ENCODE measurements at regions not wholly inside any gene's neighbourhood (a gene's known extent, or its start where the extent isn't known, plus 50 kb on each side); places are given as distances from the start of the nearest gene placed in this dataset.

DNA sequence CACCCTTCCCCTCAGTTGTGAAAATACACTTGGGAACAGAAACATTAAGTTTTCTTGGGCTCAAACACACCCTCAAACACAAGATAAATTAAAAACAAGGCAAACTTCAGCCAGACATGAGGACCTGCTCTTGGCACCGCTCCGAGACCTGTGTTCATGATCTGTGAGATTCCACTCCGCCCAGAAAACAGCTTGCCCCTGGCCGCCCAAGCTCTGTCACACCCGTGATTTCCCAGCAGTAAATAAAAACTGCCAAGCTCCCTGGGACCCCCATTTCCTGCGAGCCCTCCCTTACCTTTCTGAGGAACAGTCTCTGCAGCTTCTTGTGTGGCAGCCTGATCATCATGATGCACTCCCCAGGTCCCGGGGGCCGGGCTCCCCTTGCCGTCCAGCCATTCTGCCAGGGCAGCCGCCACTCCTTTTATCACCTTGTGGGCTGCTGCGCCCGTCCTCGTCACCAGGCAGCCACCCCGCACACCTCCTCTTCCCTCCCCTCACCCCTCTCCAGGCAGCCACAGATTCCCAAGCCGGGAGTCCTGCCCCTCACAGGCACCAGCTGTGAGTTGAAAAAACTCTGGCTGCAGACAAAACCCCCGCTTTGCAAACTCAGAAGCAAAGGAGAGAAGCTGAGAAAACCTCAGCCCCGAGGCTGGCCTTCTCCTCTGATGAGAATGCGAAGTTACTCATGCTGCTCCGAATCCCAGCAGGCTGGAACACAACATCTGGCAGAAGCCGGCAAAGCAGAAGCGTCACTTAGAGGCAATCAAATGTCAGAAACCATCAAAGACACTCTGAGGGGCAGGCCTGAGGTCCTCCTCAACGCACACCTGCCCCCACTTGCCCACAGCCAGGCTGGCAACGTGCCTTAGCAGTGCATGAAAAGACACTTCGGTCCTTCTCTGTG lies 130.4 kb upstream of the RPS6KA2 start:
- H3K27me3 ChIP-seq, result peaks cover 0 to 37% (median 3%) of the 10 kb centered on the region in 7 donors
- intact Hi-C loops (cut with DNase I), result loop anchor here in 1 of 10 donors (10.0 kb wide), 1 partner anchor 783 kb away; no protein-coding TSS in a partner anchor
- H3K9me3 ChIP-seq, result no peaks in the 10 kb centered on the region
- no peaks in the 10 kb centered on the region for H3K36me3 ChIP-seq
- H3K27ac ChIP-seq, result no peak overlapping the region
- H3K4me1 ChIP-seq, result peaks cover 0 to 13% (median 8%) of the 10 kb centered on the region in 9 donors
- 27 to 28% methylated on average over 24 of the region's 24 CpGs for WGBS, 2 donors
- TF ChIP-seq, protein P1, sequence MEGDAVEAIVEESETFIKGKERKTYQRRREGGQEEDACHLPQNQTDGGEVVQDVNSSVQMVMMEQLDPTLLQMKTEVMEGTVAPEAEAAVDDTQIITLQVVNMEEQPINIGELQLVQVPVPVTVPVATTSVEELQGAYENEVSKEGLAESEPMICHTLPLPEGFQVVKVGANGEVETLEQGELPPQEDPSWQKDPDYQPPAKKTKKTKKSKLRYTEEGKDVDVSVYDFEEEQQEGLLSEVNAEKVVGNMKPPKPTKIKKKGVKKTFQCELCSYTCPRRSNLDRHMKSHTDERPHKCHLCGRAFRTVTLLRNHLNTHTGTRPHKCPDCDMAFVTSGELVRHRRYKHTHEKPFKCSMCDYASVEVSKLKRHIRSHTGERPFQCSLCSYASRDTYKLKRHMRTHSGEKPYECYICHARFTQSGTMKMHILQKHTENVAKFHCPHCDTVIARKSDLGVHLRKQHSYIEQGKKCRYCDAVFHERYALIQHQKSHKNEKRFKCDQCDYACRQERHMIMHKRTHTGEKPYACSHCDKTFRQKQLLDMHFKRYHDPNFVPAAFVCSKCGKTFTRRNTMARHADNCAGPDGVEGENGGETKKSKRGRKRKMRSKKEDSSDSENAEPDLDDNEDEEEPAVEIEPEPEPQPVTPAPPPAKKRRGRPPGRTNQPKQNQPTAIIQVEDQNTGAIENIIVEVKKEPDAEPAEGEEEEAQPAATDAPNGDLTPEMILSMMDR (IDR thresholded peaks at IDR 0.05), result no peak
- H3K4me3 ChIP-seq, result peak overlapping the region in 5 of 10 donors; percentile 14 to 25 (median 22)
- DNase-seq, result no peak
- ATAC-seq, result peak in 4 of 8 donors; percentile 27 to 41 (median 31)

DNA sequence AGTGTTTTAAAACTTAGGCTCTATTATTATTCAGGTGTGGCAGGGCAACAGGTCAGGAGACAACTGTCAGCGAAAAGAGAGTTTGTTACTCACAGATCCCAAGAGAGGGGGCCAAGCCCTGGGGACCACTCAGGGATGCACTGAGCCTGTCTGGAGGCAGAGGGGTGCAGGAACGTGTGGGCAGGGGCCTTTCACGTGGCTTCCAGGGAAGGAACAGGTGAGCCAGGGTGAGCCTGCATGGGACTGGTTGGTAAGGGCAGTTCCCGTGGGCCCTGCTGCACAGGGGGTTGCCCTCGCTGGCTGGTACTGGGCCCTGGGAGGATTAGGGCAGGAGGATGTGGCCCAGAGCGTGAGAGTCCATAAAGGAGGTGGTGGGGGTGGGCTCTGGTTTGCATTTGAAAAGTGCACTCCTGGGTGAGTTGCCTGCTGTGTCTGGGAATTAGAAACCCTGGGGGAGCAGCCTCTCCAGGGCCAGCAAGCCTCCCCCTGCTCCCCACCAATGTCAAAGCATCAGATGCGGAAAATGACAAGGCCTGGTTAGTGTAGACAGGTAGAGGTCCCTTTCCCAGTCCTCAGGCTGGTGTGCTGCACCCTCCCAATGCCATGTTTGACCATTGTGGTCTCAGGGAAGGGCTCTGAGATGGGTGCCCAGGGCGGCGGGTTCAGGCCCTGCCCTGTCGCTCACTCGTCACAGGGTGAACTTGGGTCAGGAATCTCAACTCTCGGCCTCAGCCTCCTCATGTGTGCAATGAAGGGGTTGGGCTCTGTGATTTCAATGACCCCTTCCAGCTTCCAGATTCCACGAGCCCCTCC lies 127.4 kb upstream of the RPS6KA2 start:
- Histone ChIP-seq H3K27ac (no peak overlapping the region), H3K36me3 (no peaks in the 10 kb centered on the region), H3K9me3 (no peaks in the 10 kb centered on the region), H3K4me1 (peaks cover 0 to 16% (median 9%) of the 10 kb centered on the region in 9 donors), H3K27me3 (peaks cover 0 to 37% (median 3%) of the 10 kb centered on the region in 7 donors), H3K4me3 (no peak overlapping the region)
- ATAC-seq (no peak), DNase-seq (no peak)
- intact Hi-C loops (cut with DNase I), result loop anchor here in 1 of 10 donors (10.0 kb wide), 1 partner anchor 780 kb away; no protein-coding TSS in a partner anchor
- TF ChIP-seq, protein P1 (IDR thresholded peaks at IDR 0.05), result no peak
- WGBS, 2 donors, result 93 to 95% methylated on average over 13 of the region's 13 CpGs

DNA sequence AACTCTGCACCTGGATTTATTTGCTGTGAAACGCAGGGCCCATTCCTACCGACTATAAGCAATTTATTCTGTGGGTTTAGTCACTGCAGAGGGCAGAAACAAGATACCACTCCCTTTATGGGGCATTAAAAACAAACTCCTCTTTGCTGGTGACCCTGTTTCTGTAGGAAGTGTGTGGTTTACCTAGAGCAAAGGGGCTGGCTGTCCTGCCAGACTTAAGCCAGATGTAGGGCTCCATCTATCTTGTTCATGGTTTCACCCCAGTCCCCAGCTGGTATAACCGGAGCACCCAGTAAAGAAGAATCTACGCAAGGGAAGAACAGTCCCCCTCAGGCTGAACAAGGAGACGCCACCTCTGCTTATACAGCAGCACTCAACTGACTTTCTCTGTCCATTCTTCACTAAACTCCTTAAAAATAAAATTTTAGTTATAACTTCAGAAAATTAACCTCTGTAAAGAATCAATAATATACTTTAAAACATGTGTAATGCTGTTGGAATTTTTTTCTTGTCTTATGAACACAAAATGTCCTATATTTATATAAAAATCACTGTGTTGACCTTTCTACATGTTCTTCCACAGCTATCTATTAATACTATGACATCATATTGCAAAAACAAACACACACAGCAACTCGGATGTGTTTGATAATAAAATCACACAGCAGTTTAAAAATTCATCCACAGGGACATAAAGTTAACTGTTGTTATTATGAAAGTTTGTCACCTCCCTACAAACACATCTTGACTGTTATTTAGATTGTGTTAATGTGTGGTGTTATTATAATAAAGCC lies 126.1 kb upstream of the RPS6KA2 start:
- Histone ChIP-seq H3K9me3 (no peaks in the 10 kb centered on the region), H3K4me3 (no peak overlapping the region), H3K36me3 (no peaks in the 10 kb centered on the region), H3K27me3 (peaks cover 0 to 28% (median 3%) of the 10 kb centered on the region in 7 donors), H3K4me1 (peaks cover 0 to 16% (median 9%) of the 10 kb centered on the region in 9 donors), H3K27ac (no peak overlapping the region)
- TF ChIP-seq, protein P1 (IDR thresholded peaks at IDR 0.05), result no peak
- WGBS, 2 donors, result 82 to 88% methylated on average over 6 of the region's 6 CpGs
- intact Hi-C loops (cut with DNase I), result loop anchor here in 1 of 10 donors (10.0 kb wide), 1 partner anchor 778 kb away; no protein-coding TSS in a partner anchor
- DNase-seq (no peak), ATAC-seq (no peak)

Measured in heart right ventricle (tissue), 16 donors.